Stomach (tissue), 4 donors: ENCODE measurements at regions not wholly inside any gene's neighbourhood (a gene's known extent, or its start where the extent isn't known, plus 50 kb on each side); places are given as distances from the start of the nearest gene placed in this dataset.

Source experiments
- CTCF ChIP-seq, 7 experiments: fragments of 450-650 bp in 4 of 7; fragments of 200-600 bp in 3 of 7; sonication (generic) in 3 of 7; IDR thresholded peaks; one replicate each; pipeline ENCODE4 v1.5.1; 2016 to 2019; ENCODE audit warnings: antibody characterized with exemption in 7 of 7, control low read depth in 2 of 7, mild to moderate bottlenecking in 1 of 7
- EP300 ChIP-seq: sonication (generic); formaldehyde crosslinking; IDR thresholded peaks from one replicate; pipeline ENCODE4 v1.6.1; 2017; ENCODE audit warnings: antibody characterized with exemption
- POLR2A ChIP-seq, 4 donors: fragments of 450-650 bp; IDR thresholded peaks; one replicate each; pipeline ENCODE4 v1.6.1; 2016; ENCODE audit warnings: antibody characterized with exemption in 4 of 4, control low read depth in 2 of 4, mild to moderate bottlenecking in 1 of 4, moderate library complexity in 1 of 4

- TF ChIP-seq CTCF (IDR thresholded peaks at IDR 0.05) (no peak), POLR2A (IDR thresholded peaks at IDR 0.05) (no peak), EP300 (no peak)
Observed at GRCh38 chr7:20558963-20559716, 56.3 kb upstream of the ABCB5 start.
